ENCODE measurements at regions not wholly inside any gene's neighbourhood (a gene's known extent, or its start where the extent isn't known, plus 50 kb on each side); places are given as distances from the start of the nearest gene placed in this dataset.

DNA sequence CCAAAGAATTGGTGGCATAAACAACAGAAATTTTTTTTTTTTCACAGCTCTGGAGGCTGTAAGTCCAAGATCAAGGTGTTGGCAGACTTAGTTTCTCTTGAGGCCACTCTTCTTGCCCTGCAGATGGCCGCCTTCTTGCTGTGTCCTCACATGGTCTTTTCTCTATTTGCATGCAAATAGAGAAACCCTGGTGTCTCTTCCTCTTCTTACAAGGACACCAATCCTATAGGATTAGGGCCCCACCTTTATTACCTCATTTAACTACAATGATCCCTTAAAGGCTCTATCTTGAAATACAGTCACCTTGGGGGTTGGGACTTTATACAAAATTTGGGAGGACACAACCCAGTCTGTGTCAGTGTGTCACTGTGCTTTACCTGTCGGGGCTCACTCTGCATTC lies 175.4 kb upstream of the PGRMC2 start:
- no peaks in the 10 kb centered on the region for H3K79me2 ChIP-seq (ENCODE audit: control insufficient read depth, insufficient read depth, low read length)
- no peak overlapping the region for H3K27ac ChIP-seq (ENCODE audit: low read length in 2 of 2)
- no peak overlapping the region for H3K9ac ChIP-seq (ENCODE audit: low read length)
- no peaks in the 10 kb centered on the region for H3K9me3 ChIP-seq (ENCODE audit: control extremely low read depth in 1 of 3, control insufficient read depth in 2 of 3, insufficient read depth in 1 of 3, low read length in 2 of 3)
- no peak overlapping the region for H3K4me3 Mint-ChIP-seq
- H3K4me3 ChIP-seq (ENCODE audit: control extremely low read depth in 1 of 5, extremely low read depth in 1 of 5, insufficient read depth in 1 of 5, low read depth in 2 of 5, low read length in 4 of 5): no peak overlapping the region
- H3K27me3 ChIP-seq (replicated peaks in 1 of 4; ENCODE audit: control extremely low read depth in 1 of 4, control insufficient read depth in 3 of 4, insufficient read depth in 4 of 4, low read length in 3 of 4): no peaks in the 10 kb centered on the region
- ChIA-PET POLR2A (no interaction called here), CTCF (interaction anchor here (3.0 kb wide), 1 partner anchor 9 kb away, joined by 11 read pairs; no protein-coding TSS in a partner anchor)
- H3K27me3 Mint-ChIP-seq: no peaks in the 10 kb centered on the region
- H2AFZ ChIP-seq (ENCODE audit: insufficient read depth, low read depth, low read length, poor library complexity, severe bottlenecking): no peak overlapping the region
- TF ChIP-seq EZH2 (IDR thresholded peaks at IDR 0.05; ENCODE audit: borderline replicate concordance, insufficient read depth, low read depth, low read length, poor library complexity, severe bottlenecking): no peak
- TF ChIP-seq, protein P1, sequence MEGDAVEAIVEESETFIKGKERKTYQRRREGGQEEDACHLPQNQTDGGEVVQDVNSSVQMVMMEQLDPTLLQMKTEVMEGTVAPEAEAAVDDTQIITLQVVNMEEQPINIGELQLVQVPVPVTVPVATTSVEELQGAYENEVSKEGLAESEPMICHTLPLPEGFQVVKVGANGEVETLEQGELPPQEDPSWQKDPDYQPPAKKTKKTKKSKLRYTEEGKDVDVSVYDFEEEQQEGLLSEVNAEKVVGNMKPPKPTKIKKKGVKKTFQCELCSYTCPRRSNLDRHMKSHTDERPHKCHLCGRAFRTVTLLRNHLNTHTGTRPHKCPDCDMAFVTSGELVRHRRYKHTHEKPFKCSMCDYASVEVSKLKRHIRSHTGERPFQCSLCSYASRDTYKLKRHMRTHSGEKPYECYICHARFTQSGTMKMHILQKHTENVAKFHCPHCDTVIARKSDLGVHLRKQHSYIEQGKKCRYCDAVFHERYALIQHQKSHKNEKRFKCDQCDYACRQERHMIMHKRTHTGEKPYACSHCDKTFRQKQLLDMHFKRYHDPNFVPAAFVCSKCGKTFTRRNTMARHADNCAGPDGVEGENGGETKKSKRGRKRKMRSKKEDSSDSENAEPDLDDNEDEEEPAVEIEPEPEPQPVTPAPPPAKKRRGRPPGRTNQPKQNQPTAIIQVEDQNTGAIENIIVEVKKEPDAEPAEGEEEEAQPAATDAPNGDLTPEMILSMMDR (IDR thresholded peaks at IDR 0.05): no peak
- no peak overlapping the region for H3K4me2 ChIP-seq (replicated peaks; ENCODE audit: low read depth, low read length, poor library complexity, severe bottlenecking)
- no peaks in the 10 kb centered on the region for H3K36me3 ChIP-seq (replicated peaks in 1 of 2; ENCODE audit: control extremely low read depth in 1 of 2, control insufficient read depth in 1 of 2, extremely low read depth in 1 of 2, insufficient read depth in 2 of 2, low read length in 1 of 2)
- ATAC-seq (ENCODE audit: low read depth) (no peak), DNase-seq (no peak)
- intact Hi-C loops (cut with micrococcal nuclease): no loop called here
- no peaks in the 10 kb centered on the region for H3K9me3 Mint-ChIP-seq (ENCODE audit: insufficient read depth)
- no peaks in the 10 kb centered on the region for H3K4me1 ChIP-seq (ENCODE audit: control insufficient read depth in 2 of 2, insufficient read depth in 2 of 2, low read length in 2 of 2)
- WGBS (ENCODE audit: insufficient coverage): 100% methylated on average over 1 of the region's 2 CpGs
- H3K27ac Mint-ChIP-seq: no peak overlapping the region
- no peaks in the 10 kb centered on the region for H4K20me1 ChIP-seq (ENCODE audit: control insufficient read depth, insufficient read depth, low read length, poor library complexity, severe bottlenecking)
- no peaks in the 10 kb centered on the region for H3K4me1 Mint-ChIP-seq

DNA sequence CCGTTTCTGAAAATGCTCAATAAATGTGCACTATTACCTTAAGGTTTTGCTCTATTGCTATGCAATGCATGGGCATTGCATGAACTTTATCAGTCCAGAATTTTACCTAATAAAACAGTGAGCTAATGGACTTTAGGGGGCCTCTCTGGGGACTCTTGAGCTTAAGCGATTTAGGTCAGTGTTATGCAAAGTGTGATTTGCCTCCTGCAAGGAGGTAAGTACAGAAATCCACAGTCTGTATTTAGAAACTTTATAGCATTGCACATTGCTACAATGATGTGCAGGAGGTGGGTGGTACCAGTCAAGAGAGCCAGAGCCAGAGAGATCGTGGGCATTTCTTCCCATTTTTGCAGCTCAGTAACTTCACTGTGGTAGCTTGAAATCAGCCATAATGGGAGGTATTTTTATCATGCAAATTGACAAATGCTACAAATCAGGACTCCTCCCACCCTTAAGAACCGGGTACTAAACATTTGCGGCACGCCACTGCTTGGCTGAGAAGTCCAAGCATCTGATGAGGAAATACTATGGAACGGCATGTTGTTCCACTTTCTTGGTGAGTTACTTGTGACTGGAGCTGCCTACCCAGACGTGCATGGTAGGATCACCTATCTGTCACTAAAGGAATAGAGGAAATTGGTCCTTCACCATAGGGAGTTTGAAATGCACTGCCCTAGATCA lies 174.6 kb upstream of the PGRMC2 start:
- Histone ChIP-seq H3K9me3 (ENCODE audit: control extremely low read depth in 1 of 3, control insufficient read depth in 2 of 3, insufficient read depth in 1 of 3, low read length in 2 of 3) (no peaks in the 10 kb centered on the region), H3K9ac (ENCODE audit: low read length) (no peak overlapping the region), H3K79me2 (ENCODE audit: control insufficient read depth, insufficient read depth, low read length) (no peaks in the 10 kb centered on the region), H3K36me3 (replicated peaks in 1 of 2; ENCODE audit: control extremely low read depth in 1 of 2, control insufficient read depth in 1 of 2, extremely low read depth in 1 of 2, insufficient read depth in 2 of 2, low read length in 1 of 2) (no peaks in the 10 kb centered on the region), H4K20me1 (ENCODE audit: control insufficient read depth, insufficient read depth, low read length, poor library complexity, severe bottlenecking) (no peaks in the 10 kb centered on the region), H3K4me1 (ENCODE audit: control insufficient read depth in 2 of 2, insufficient read depth in 2 of 2, low read length in 2 of 2) (no peaks in the 10 kb centered on the region), H3K4me2 (replicated peaks; ENCODE audit: low read depth, low read length, poor library complexity, severe bottlenecking) (no peak overlapping the region), H3K27me3 (replicated peaks in 1 of 4; ENCODE audit: control extremely low read depth in 1 of 4, control insufficient read depth in 3 of 4, insufficient read depth in 4 of 4, low read length in 3 of 4) (no peaks in the 10 kb centered on the region), H2AFZ (ENCODE audit: insufficient read depth, low read depth, low read length, poor library complexity, severe bottlenecking) (no peak overlapping the region), H3K27ac (ENCODE audit: low read length in 2 of 2) (no peak overlapping the region), H3K4me3 (ENCODE audit: control extremely low read depth in 1 of 5, extremely low read depth in 1 of 5, insufficient read depth in 1 of 5, low read depth in 2 of 5, low read length in 4 of 5) (no peak overlapping the region)
- H3K4me3 Mint-ChIP-seq: no peak overlapping the region
- H3K27ac Mint-ChIP-seq: no peak overlapping the region
- DNase-seq (no peak), ATAC-seq (ENCODE audit: low read depth) (no peak)
- H3K27me3 Mint-ChIP-seq: no peaks in the 10 kb centered on the region
- intact Hi-C loops (cut with micrococcal nuclease): no loop called here
- no peaks in the 10 kb centered on the region for H3K9me3 Mint-ChIP-seq (ENCODE audit: insufficient read depth)
- no peaks in the 10 kb centered on the region for H3K4me1 Mint-ChIP-seq
- no CpG with 5 or more reads among the region's 8 CpGs for WGBS (ENCODE audit: insufficient coverage)
- TF ChIP-seq, protein P1 (IDR thresholded peaks at IDR 0.05): no peak
- no peak for TF ChIP-seq EZH2 (IDR thresholded peaks at IDR 0.05; ENCODE audit: borderline replicate concordance, insufficient read depth, low read depth, low read length, poor library complexity, severe bottlenecking)
- POLR2A ChIA-PET: no interaction called here
- CTCF ChIA-PET: interaction anchor here (3.0 kb wide), 1 partner anchor 9 kb away, joined by 11 read pairs; no protein-coding TSS in a partner anchor
